HG03135 (cell line): ENCODE measurements at regions not wholly inside any gene's neighbourhood (a gene's known extent, or its start where the extent isn't known, plus 50 kb on each side); places are given as distances from the start of the nearest gene placed in this dataset.
"Not testable (repeated sequence)": the region's sequence is repeated elsewhere in the genome, so short reads cannot be mapped to it uniquely, and the experiment has no call there.

Experiments used
- ATAC-seq: cut with Tn5 transposase; IDR thresholded peaks from one replicate; pipeline ENCODE4 v1.9.1; 2021; ENCODE audit warnings: mild to moderate bottlenecking, moderate library complexity; ENCODE audit not compliant: unreplicated experiment

DNA sequence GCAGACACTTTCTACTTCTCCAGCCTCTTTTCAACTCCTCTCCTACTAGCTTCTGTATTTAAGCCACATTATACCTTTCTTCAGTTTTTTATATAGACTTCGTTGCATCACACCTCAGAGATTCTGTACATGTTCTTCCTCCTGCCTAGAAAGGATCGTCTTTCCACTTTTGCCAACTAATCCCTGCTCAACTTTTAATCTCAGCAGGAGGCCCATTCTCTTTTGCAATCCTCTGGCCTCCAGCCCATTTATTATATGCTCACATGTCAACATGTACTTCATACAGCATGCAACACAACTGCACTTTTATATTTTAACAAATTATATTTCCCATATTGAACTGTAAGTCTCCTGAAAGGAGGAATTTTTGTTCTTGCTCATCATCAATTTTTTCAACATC is 476.5 kb upstream of the SMIM31 start:
- not testable (repeated sequence) for ATAC-seq

DNA sequence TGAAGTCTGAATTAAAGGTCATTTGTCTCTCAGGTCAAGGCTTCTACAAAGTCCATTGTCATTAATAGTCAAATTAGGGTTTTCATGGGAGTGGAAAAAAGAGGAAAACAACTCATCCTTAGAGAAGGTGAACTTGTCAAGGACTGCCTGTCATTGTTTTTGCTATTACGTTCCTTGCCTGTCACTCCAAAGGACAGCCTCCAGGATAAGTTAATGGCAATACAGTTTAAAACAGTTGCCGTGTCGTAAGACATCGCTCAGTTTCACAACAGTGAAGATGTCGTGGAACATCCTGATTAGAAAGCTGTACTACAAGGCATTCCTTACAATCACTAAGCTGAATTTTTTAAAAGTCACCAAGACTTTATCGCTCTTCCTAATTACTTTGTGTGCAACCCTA is 466.8 kb upstream of the SMIM31 start:
- ATAC-seq = no peak

DNA sequence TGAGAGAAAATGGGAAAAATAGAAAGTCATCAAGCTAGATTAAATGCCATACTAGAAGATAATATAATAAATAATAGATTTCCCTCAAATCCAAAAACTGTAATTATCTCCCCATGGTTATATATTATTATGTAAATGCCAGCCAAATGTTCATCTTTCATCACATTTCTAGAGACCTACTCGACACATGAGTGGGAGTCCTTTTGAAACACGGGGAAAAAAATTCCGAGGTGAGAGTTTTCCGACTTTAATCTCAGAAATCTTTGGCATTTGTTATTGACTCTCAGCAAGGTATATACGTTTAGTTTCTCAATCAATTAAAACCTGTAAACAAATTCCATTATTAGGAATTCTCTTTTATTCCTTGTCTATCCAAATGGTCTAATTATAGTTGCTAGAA is 465.4 kb upstream of the SMIM31 start:
- ATAC-seq = no peak

DNA sequence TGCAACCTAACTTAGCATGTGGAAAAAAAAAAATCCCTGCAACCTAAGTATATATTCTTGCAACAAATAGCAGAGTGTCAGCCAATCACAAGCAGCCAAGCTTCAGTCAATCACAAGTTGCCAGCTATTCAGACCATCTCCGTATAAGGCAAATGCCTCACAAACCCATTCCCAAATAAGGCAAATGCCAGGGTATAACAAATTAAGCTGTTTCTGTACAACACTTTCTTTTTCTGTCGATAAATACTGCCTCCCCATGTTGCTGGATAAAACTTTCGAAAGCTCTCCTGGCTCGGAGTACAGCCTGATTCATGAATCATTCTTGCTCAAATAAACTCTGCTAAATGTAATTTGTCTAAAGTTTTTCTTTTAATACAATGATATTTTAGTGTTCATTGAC is 460.7 kb upstream of the SMIM31 start:
- ATAC-seq = no peak

DNA sequence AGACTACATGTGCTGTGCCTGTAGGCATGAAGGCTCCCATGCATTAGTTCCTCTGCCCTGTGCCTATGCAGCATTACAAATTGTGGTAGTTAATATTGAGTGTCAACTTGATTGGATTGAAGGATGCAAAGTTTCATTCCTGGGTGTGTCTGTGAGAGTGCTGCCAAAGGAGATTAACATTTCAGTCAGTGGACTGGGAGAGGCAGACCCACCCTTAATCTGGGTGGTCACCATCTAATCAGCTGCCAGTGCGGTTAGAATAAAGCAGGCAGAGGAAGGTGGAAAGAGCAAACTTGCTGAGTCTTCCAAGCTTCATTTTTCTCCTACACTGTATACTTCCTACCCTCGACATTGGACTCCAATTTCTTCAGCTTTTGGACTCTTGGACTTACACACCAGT is 460.2 kb upstream of the SMIM31 start:
- no peak for ATAC-seq

DNA sequence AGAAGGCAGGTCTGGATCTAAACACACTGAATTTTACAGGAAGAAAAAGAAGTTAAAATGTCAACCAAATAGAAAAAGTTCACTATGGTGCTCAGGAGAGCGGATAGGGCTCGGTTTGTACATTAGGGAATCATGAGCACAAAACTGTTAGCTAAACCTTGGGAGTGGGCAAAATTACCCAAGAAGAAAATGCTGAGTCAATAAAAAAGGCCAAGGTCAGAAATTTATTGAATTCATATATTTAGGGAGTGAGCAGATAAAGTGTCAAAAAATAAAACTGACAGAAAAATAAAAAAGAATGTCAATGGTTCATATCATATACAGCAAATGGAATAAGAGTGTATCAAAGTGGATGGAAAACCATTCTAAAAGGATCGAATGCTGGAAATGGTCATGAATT is 452.5 kb upstream of the SMIM31 start:
- no peak for ATAC-seq

DNA sequence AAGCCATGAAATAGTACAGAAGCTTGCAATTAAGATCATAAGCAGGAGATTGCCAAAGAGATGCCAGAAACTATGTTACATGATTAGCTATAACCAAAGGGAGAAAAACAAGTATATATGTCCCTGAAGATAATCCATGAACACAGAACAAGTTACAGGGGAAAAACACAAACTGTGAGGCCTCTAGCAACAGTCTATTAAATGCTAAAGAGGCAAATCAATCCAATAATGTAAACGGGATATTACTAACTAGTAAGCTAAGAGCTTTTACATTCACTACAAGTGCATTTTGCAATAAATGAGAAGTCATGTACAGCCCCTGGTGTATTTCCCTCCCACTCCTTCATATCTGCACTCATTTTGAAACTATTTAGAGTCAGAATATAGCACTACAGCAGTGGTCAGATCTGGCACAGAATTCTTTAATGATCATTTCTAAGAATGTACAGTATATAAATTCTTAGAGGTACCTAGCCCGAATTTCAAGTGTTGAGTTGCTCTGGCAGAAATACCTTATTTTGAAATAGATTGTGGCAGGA is 449.8 kb upstream of the SMIM31 start:
- ATAC-seq = no peak

DNA sequence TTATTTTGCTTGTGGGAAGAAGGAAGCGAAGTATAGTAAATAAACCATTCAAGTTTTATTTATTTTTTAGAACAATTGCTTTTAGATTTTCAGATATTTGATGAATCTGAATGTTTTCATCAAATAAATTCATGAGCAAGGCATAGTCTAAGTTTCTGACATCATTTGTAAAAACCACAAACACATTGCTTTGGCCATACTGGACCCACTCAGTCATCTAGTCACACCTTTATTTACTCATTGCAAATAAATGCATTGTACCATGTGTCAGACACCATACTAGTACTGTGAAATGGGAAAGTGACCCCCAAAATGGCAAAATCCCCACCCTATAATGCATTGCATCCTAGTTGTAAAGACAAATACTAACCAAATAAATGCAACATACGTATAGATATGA is 449.1 kb upstream of the SMIM31 start:
- ATAC-seq = no peak

DNA sequence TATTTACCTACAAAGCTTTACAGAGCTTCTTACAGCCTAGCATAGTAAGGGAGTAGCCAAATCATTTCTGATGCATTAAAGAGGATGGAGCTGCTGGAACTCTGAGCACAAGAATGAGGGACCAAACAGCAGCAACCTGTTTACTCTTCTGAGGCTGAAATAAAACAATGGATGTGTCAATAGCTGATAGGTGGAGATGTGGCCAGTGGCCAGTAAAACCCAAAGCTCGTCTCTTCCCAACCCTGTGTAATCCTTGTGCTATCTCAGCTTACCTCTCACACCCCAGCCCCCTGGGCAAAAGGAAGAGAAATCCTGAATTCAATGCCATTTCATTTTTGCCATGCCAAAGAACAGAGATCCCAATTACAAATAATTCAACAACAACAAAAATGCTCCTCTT is 446.7 kb upstream of the SMIM31 start:
- ATAC-seq = no peak

DNA sequence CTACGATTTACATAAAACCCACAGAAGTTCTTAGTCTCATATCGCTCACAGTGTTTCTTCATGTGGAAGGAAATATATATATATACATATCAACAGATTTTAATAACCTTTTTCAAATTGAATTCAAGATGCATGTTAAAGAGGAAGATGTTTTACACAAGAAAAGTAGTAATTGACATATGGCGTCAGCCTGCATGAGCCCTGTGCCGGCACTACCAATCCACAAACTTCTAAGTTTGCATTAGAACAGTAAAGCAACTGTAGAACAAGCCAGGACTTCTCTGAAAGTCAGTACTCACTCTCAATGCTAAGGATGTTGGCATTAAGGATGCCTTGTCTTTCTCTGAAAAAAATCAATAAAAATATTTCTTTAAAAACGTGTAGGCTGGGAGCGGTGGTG is 441.3 kb upstream of the SMIM31 start:
- ATAC-seq = no peak

DNA sequence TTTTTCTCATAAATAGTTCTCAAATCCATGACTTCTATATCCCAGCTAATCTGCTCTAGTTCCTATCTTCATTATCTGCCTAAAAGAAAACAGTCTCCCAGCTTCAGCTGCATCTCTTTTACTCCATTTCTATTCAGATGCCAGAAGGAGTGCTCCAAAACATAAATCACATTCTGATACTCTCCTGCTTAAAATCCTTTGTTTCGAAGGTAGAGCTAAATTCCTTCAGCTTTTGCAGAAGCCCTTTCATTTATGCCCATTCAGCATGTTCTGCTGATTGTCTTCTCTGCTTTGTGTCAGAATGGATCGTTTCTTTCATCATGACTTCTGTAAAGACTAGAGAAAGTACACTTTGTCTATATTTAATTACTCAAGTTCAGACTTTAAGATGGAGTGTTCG is 440.1 kb upstream of the SMIM31 start:
- no peak for ATAC-seq

DNA sequence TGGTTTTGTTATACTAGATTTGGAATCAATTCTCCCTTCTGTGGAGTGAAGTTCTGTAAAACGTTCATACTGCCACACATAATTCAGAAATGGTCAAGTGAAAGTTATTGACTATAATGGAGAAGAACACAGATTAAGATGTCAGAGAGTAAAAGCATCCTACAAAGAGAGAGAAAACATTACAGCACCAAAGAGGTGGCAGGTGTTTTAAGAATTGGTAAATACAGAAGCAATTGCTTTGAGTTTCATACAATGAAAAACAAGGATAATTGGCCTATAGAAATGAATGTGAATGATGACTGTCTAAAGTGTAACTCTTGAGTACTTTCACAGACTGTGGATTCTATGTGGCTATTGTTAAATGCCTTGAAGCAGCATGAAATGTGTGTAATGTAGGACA is 435.6 kb upstream of the SMIM31 start:
- no peak for ATAC-seq

DNA sequence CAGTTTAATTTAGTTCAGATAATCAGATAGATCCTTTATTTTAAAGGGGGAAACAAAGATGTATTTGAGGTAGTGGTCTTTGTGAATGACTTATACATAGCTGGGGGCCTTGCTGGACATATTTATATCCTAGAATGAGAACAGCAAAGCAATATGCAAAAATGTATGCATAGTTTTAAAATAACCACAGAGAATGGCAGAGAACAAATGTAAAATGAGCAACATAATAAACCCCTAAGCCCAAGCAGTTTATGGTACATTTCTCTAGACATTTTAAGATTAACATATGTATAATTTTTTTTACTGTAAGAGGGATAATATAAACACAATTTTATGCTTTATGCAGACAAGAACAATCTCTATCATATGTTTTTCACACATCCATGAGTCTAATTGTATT is 434.2 kb upstream of the SMIM31 start:
- ATAC-seq = no peak

DNA sequence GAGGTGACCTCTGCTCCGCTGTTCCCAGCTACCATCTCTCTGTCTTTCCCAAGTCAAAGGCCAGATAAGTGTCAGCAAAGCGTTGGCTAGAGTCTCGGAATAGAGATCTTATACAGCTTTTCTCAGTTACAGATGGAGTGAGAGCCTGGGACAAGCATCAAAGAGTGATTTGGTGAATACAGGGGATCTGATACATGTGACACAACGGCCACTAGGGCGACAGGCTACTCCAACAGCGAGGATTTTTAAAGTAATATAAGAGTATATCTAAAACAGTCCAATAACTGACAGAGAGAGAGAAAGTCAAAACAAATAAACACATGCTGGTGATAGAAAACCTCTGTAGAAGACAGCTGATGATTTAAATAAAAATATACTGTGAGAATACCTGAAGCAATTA is 433.1 kb upstream of the SMIM31 start:
- no peak for ATAC-seq

DNA sequence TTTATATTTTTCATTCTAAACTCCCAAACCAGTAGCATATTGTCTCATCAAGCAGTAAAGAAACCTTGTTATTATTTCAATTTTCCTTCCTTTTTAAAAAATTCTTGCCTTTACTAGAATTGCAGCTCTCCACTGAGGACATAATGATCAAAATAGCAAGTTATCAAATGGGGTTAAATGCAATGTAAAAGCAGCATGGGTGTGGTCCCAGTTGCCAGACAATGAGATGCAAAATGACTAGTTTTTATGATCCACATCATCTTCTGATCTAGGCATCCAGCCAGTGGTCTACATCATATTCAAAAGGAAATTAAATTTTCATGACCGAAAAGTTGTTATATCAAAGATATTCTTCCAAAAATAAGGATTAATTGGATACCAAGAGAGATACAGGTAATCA is 427.9 kb upstream of the SMIM31 start:
- no peak for ATAC-seq

DNA sequence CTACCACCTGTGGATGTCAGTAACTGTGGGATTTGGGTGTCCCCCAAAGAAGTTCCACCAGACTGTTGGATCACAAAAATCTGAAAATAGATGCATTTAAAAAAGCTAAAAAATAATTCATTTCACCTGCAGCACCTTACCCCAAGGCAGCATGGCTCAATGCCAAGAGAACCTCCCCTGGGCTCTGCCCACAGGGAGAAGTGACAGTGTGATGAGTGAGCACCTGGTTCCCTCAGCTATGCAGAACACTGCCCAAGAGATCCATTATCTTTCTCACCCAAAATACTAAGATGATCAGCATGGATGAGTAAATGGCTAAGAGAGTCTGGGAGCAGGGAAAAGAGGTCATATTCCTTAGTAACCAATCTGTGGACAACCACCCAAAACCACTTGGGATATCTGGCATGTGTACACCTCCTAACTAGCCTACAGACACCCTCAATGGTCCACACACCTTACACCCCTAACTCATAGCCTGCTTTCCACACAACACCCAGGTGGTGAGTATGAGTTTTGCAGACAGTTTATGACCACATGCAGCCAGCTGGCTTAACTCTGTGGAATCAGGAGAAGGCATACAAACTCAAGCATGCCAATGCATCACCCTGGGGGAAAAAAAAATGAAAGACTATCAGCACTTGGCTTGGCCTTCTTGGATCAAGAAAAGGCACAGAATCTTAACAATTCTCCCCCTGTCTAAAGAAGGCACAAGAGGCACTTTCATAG is 416.5 kb upstream of the SMIM31 start:
- ATAC-seq = no peak

DNA sequence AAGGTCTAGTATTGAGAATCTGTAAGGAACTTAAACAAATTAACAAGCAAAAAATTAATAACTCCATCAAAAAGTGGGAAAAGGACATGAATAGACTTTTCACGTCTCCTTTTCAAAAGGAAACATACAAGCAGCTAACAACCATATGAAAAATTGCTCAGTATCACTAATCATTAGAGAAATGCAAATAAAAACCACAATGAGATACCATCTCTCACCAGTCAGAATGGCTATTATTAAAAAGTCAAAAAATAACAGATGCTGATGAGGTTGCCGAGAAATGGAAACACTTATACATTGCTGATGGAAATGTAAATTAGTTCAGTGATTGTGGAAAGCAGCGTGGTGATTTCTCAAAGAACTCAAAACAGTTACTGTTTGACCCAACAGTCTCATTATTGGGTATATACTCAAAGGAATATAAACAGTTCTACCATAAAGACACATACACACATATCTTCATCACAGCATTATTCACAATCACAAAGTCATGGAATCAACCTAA is 410.4 kb upstream of the SMIM31 start:
- ATAC-seq = no peak

DNA sequence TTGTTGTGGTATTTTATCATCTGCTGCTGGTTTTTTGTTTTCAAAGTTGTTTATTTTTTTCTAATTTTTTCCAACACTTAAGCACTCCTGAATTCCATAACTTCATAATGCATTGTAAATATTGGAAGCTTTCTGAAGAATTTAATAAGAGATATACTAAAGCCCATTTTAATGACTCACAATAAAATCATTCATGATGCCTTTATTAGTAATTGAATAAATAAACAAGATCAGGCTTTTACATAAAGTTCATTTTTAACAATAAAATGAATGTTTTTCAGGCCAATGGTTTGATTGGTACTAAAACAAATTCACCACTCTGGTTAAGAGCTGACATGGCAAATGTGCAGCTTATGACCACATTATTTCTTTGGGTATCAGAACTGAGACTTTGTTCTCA is 408.2 kb upstream of the SMIM31 start:
- ATAC-seq = no peak

DNA sequence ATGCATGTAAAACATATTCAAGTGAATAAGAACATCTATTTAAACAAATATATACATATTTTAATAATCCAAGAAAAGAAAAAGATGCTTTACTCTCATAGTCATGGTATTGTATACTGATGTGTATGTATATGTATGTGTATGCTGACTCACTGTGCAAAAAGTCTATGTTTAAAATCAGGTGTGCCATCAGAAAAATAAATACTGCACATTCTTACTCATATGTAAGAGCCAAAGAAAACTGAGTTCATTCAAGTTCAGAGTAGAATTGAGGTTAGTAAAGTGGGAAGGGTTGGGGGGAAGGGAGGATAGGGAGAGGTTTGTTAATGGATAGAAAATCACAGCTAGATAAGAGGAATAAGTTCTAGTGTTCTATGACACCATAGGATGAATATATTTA is 403.9 kb upstream of the SMIM31 start:
- ATAC-seq = no peak

DNA sequence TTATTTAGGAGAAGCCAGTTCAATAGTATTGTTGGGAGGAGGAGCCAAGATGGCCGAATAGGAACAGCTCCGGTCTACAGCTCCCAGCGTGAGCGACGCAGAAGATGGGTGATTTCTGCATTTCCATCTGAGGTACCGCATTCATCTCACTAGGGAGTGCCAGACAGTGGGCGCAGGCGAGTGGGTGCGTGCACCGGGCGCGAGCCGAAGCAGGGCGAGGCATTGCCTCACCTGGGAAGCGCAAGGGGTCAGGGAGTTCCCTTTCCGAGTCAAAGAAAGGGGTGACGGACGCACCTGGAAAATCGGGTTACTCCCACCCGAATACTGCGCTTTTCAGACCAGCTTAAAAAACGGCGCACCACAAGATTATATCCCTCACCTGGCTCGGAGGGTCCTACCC is 403.2 kb upstream of the SMIM31 start:
- ATAC-seq = not testable (repeated sequence)

DNA sequence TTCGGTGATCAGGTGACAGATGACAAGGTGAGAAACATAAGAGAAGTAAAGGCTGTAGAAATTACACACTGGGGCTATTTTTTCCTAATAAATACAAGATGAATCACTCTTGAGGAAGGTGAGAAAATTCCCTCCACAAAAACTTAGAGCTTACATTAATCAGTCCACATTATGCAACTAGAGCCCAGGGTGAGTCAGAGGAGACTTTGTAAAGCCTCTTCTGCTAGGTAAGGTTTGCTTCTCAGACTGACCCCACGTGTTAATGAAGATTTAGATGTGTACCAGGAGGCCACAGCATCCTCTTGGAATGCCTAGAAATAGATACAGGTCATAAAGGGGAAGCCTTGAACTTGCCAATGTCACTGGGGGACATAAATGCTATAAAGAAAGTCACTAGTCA is 396.0 kb upstream of the SMIM31 start:
- ATAC-seq = no peak

DNA sequence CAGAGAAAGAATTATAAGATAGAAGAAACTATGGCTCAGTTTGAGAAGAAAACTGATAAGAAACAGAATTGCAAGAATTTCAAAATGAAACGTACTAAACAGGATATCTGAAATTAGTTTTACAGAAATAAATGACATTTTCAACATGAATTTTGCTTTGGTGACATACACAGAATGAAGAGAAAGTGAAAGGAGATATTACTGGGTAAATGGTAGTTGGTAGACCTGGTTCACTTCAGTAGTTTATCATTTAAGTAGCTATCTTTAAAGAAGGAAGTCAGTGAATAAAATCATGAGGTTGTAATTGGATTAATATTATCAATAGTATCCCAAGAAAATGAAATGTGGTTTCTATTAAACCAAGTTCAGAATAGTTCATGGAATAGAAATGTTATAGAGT is 395.5 kb upstream of the SMIM31 start:
- no peak for ATAC-seq

DNA sequence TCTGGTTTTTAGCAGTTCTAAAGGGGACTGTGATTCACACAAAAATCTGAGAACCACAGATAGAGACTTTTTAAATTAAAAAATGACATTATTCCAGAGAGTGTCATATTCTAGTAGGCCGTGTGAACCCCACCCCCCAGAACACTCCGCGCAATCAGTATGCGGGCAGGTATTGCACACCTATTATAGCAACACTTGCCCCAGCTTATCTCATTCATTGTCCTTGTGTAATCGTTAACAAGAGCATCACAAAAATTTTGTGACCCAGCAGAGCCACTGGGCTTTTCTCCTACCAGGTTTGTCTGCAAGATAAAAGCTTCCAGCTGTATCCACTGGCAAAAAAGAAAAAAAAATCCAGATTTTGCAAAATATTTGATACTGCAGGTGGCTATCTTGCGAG is 394.1 kb upstream of the SMIM31 start:
- no peak for ATAC-seq
